Activated T-helper 2 cell treated with anti-CD3 and anti-CD28 coated beads, Interferon-gamma antibody, Interleukin-2, Interleukin-4, amounts not matched to agents 10 μg/mL and 5 μg/mL and 100 μg/mL, durations not matched to agents 14 hours and 24 hours and 36 hours (primary cell): ENCODE measurements at regions not wholly inside any gene's neighbourhood (a gene's known extent, or its start where the extent isn't known, plus 50 kb on each side); places are given as distances from the start of the nearest gene placed in this dataset.
"Not testable (repeated sequence)": the region's sequence is repeated elsewhere in the genome, so short reads cannot be mapped to it uniquely, and the experiment has no call there.

ENCODE experiments used
- DNase-seq: peaks from one replicate; pipeline ENCODE4 v3.0.0; 2021; ENCODE audit warnings: low spot score
- H3K27ac Mint-ChIP-seq: one replicate; pipeline ENCODE4 v1.8.0; 2021; ENCODE audit warnings: mixed read lengths
- H3K27me3 Mint-ChIP-seq: one replicate; pipeline ENCODE4 v1.8.0; 2021; ENCODE audit warnings: low read depth, mixed read lengths
- H3K36me3 Mint-ChIP-seq: one replicate; pipeline ENCODE4 v1.8.0; 2021; ENCODE audit warnings: low read depth, mixed read lengths
- H3K4me1 Mint-ChIP-seq: one replicate; pipeline ENCODE4 v1.8.0; 2021; ENCODE audit warnings: low read depth, mixed read lengths
- H3K4me3 Mint-ChIP-seq: one replicate; pipeline ENCODE4 v1.8.0; 2021; ENCODE audit warnings: low read depth, mild to moderate bottlenecking, moderate library complexity, mixed read lengths
- H3K9me3 Mint-ChIP-seq: one replicate; pipeline ENCODE4 v1.8.0; 2021; ENCODE audit warnings: mixed read lengths
- intact Hi-C: fragments of 100-400 bp; cut with micrococcal nuclease; formaldehyde crosslinking; loops from one replicate; pipeline ENCODE4 v1.15.1; 2023

GRCh38 chr5:92309336-92309991 is 926.3 kb upstream of the ARRDC3 start:
- intact Hi-C loops, result no loop called here
- H3K27ac Mint-ChIP-seq, result no peak overlapping the region

DNA sequence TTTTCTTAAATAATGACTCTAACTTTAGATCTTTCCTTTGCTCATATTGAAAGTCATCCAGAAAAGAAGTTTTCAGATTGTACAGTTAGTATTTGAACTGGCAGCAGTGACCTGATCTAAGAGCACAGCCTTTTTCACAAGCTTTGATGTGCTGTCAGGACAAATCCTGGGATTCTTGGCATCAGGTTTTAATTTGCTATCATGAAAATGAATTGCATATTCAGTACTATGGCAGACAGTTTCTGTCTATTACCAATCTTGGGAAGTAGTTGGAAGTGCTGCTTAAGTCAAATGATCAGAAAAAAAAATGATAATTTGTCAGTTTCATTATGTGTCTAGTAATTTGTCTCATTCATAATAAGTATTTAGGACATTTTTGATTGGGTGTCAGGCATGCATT is 925.6 kb upstream of the ARRDC3 start:
- no peaks in the 10 kb centered on the region for H3K4me1 Mint-ChIP-seq
- no peak for DNase-seq
- no peak overlapping the region for H3K27ac Mint-ChIP-seq
- intact Hi-C loops, result no loop called here
- no peaks in the 10 kb centered on the region for H3K9me3 Mint-ChIP-seq
- no peak overlapping the region for H3K4me3 Mint-ChIP-seq
- no peaks in the 10 kb centered on the region for H3K27me3 Mint-ChIP-seq
- H3K36me3 Mint-ChIP-seq, result no peaks in the 10 kb centered on the region

More at GRCh38 chr5:92309336-92309991, 926.3 kb upstream of the ARRDC3 start:
- H3K4me1 Mint-ChIP-seq, result no peaks in the 10 kb centered on the region
- H3K27me3 Mint-ChIP-seq, result no peaks in the 10 kb centered on the region
- no peaks in the 10 kb centered on the region for H3K36me3 Mint-ChIP-seq
- H3K4me3 Mint-ChIP-seq, result no peak overlapping the region
- no peak for DNase-seq
- H3K9me3 Mint-ChIP-seq, result no peaks in the 10 kb centered on the region

GRCh38 chr5:92302356-92302755 is 919.2 kb upstream of the ARRDC3 start:
- H3K36me3 Mint-ChIP-seq, DNase-seq, H3K27me3 Mint-ChIP-seq, H3K9me3 Mint-ChIP-seq, intact Hi-C loops, H3K4me3 Mint-ChIP-seq, H3K27ac Mint-ChIP-seq, H3K4me1 Mint-ChIP-seq: not testable (repeated sequence)

DNA sequence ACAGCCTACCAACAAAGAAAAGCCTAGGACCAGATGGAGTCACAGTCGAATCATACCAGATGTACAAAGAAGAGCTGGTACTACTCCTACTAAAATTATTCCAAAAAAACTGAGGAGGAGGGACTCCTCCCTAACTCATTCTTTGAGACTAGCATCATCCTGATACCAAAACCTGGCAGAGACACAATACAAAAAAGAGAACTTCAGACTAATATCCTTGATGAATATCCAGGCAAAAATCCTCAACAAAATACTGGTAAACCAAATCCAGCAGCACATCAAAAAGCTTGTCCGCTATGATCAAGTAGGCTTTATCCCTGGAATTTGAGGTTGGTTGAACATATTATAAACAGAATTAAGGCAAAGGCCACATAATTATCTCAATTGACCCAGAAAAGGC is 900.4 kb upstream of the ARRDC3 start:
- Mint-ChIP-seq H3K27ac (no peak overlapping the region), H3K4me1 (no peaks in the 10 kb centered on the region), H3K9me3 (peaks cover 33% of the 10 kb centered on the region), H3K27me3 (no peaks in the 10 kb centered on the region), H3K4me3 (no peak overlapping the region), H3K36me3 (no peaks in the 10 kb centered on the region)
- intact Hi-C loops, result no loop called here
- DNase-seq, result no peak

- H3K27ac Mint-ChIP-seq, intact Hi-C loops, DNase-seq, H3K4me3 Mint-ChIP-seq, H3K36me3 Mint-ChIP-seq, H3K4me1 Mint-ChIP-seq, H3K27me3 Mint-ChIP-seq: not testable (repeated sequence)
- peaks cover 43% of the 10 kb centered on the region for H3K9me3 Mint-ChIP-seq
Measured at GRCh38 chr5:92271750-92272149, 888.6 kb upstream of the ARRDC3 start.

DNA sequence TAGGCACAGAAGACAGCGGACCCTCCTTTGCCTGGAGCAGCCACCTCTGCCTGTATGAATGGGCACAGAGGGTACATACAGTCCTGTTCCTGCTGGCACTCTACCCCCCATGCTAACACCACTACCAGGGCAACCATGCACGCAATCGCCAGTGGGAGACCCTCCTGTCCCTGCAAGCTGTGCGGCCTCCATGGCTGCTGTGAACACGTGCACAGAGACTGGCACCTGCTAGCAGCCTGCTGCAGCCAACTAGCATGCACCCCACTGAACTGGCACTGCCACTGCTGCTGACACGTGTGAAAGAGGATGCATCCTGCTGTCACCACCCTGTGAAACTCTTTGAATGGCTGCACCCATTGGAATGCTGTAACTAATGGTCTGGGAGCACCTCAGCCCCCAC is 885.2 kb upstream of the ARRDC3 start:
- no peaks in the 10 kb centered on the region for H3K27me3 Mint-ChIP-seq
- no peak overlapping the region for H3K27ac Mint-ChIP-seq
- DNase-seq, result no peak
- H3K4me3 Mint-ChIP-seq, result no peak overlapping the region
- no peaks in the 10 kb centered on the region for H3K4me1 Mint-ChIP-seq
- intact Hi-C loops, result no loop called here
- H3K36me3 Mint-ChIP-seq, result no peaks in the 10 kb centered on the region
- H3K9me3 Mint-ChIP-seq, result peaks cover 41% of the 10 kb centered on the region

- H3K27ac Mint-ChIP-seq, result no peak overlapping the region
- H3K4me3 Mint-ChIP-seq, result no peak overlapping the region
- intact Hi-C loops, result no loop called here
- no peak for DNase-seq
- no peaks in the 10 kb centered on the region for H3K36me3 Mint-ChIP-seq
- H3K4me1 Mint-ChIP-seq, result no peaks in the 10 kb centered on the region
- peaks cover 41% of the 10 kb centered on the region for H3K9me3 Mint-ChIP-seq
- no peaks in the 10 kb centered on the region for H3K27me3 Mint-ChIP-seq
Measured at GRCh38 chr5:92267830-92268229, 884.7 kb upstream of the ARRDC3 start.

- Mint-ChIP-seq H3K27me3 (no peaks in the 10 kb centered on the region), H3K27ac (no peak overlapping the region), H3K9me3 (peaks cover 35% of the 10 kb centered on the region), H3K4me1 (no peaks in the 10 kb centered on the region), H3K36me3 (no peaks in the 10 kb centered on the region), H3K4me3 (no peak overlapping the region)
- intact Hi-C loops, result no loop called here
- no peak for DNase-seq
Measured at GRCh38 chr5:92265804-92266203, 882.7 kb upstream of the ARRDC3 start.

DNA sequence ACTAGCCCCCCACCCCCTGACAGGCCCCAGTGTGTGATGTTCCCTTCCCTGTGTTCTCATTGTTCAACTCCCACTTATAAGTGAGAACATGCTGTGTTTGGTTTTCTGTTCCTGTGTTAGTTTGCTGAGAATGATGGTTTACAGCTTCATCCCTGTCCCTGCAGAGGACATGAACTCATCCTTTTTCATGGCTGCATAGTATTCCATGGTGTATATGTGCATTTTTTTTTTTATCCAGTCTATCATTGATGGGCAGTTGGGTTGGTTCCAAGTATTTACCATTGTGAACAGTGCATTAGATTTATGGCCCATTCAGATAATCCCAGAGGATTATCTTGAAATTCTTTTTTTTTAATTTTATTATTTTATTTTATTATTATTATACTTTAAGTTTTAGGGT is 872.5 kb upstream of the ARRDC3 start:
- H3K27me3 Mint-ChIP-seq, H3K4me3 Mint-ChIP-seq, H3K27ac Mint-ChIP-seq, DNase-seq, intact Hi-C loops, H3K4me1 Mint-ChIP-seq, H3K36me3 Mint-ChIP-seq: not testable (repeated sequence)
- peaks cover 34% of the 10 kb centered on the region for H3K9me3 Mint-ChIP-seq

GRCh38 chr5:92248518-92248917 is 865.4 kb upstream of the ARRDC3 start:
- Mint-ChIP-seq H3K4me1 (no peaks in the 10 kb centered on the region), H3K9me3 (peaks cover 22% of the 10 kb centered on the region), H3K4me3 (no peak overlapping the region), H3K36me3 (no peaks in the 10 kb centered on the region), H3K27me3 (no peaks in the 10 kb centered on the region), H3K27ac (no peak overlapping the region)
- no peak for DNase-seq
- intact Hi-C loops, result no loop called here

GRCh38 chr5:92242170-92242569 is 859.1 kb upstream of the ARRDC3 start:
- H3K4me3 Mint-ChIP-seq, result no peak overlapping the region
- DNase-seq, result no peak
- intact Hi-C loops, result no loop called here
- no peaks in the 10 kb centered on the region for H3K4me1 Mint-ChIP-seq
- no peak overlapping the region for H3K27ac Mint-ChIP-seq
- H3K9me3 Mint-ChIP-seq, result peaks cover 3% of the 10 kb centered on the region
- no peaks in the 10 kb centered on the region for H3K27me3 Mint-ChIP-seq
- no peaks in the 10 kb centered on the region for H3K36me3 Mint-ChIP-seq

DNA sequence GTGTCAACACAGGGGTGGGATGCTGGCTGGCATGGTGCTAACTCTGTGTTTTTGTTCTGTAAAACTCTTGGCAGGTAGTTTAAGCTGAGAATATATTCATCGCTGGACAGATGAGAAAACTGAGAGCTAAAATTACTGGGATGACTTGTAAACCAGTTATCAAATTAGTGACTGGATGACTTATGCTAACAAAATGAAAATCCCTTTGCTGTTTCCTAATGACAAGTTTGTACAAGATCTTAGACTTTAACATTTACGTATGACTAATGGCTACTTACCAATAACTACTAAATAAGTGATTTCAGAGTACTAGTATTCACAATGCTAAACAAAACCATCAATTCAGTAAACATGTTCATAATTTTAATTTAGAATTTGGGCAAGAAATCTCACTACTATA is 854.8 kb upstream of the ARRDC3 start:
- Mint-ChIP-seq H3K36me3 (no peaks in the 10 kb centered on the region), H3K4me3 (no peak overlapping the region), H3K27me3 (no peaks in the 10 kb centered on the region), H3K9me3 (peaks cover 14% of the 10 kb centered on the region), H3K27ac (no peak overlapping the region), H3K4me1 (no peaks in the 10 kb centered on the region)
- no peak for DNase-seq
- intact Hi-C loops, result no loop called here

DNA sequence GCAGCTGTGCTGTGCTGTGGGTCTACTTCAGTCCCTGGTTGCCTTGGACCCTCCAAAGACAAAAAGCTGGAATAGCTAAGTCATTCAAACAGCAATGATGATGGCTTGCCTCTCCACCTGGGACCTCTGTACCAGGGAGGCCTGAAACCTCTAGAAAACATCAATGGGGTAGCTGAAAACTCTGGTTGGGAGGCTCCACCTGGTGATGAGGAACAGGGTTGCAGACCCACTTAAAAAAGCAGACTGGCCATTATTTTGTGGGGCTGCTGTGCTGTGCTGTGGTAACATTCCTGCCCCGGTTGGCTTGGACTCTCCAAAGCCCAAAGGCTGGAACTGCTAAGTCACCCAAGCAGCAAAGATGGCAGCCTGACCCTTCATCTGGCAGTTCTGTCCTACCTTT is 839.3 kb upstream of the ARRDC3 start:
- Mint-ChIP-seq H3K36me3 (no peaks in the 10 kb centered on the region), H3K4me3 (no peak overlapping the region), H3K27ac (no peak overlapping the region), H3K4me1 (no peaks in the 10 kb centered on the region), H3K9me3 (peaks cover 28% of the 10 kb centered on the region), H3K27me3 (no peaks in the 10 kb centered on the region)
- intact Hi-C loops, result no loop called here
- DNase-seq, result no peak

GRCh38 chr5:92216852-92217251 is 833.7 kb upstream of the ARRDC3 start:
- DNase-seq, intact Hi-C loops, H3K4me1 Mint-ChIP-seq, H3K27ac Mint-ChIP-seq, H3K4me3 Mint-ChIP-seq, H3K27me3 Mint-ChIP-seq, H3K36me3 Mint-ChIP-seq: not testable (repeated sequence)
- peaks cover 39% of the 10 kb centered on the region for H3K9me3 Mint-ChIP-seq
